ENCODE measurements at regions not wholly inside any gene's neighbourhood (a gene's known extent, or its start where the extent isn't known, plus 50 kb on each side); places are given as distances from the start of the nearest gene placed in this dataset.

DNA sequence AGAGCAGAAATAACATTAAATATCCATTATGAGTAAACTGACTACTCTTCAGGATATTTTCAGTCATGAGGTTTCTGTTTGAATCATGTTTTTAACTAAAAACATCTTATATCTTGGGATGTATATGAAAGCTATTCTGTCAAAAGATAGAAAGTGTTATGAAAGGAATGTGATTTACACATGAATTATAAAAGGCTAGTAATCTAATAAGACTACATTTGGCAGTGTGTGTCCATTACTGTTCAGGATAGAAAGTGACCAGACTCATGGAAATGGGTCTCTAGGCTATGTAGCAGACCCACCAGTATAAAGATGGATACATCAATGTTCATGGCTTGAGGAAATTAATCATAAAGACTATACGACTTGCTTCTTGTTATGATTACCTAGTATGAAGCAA is 1328.2 kb upstream of the NUDT12 start:
- TF ChIP-seq, protein P1, sequence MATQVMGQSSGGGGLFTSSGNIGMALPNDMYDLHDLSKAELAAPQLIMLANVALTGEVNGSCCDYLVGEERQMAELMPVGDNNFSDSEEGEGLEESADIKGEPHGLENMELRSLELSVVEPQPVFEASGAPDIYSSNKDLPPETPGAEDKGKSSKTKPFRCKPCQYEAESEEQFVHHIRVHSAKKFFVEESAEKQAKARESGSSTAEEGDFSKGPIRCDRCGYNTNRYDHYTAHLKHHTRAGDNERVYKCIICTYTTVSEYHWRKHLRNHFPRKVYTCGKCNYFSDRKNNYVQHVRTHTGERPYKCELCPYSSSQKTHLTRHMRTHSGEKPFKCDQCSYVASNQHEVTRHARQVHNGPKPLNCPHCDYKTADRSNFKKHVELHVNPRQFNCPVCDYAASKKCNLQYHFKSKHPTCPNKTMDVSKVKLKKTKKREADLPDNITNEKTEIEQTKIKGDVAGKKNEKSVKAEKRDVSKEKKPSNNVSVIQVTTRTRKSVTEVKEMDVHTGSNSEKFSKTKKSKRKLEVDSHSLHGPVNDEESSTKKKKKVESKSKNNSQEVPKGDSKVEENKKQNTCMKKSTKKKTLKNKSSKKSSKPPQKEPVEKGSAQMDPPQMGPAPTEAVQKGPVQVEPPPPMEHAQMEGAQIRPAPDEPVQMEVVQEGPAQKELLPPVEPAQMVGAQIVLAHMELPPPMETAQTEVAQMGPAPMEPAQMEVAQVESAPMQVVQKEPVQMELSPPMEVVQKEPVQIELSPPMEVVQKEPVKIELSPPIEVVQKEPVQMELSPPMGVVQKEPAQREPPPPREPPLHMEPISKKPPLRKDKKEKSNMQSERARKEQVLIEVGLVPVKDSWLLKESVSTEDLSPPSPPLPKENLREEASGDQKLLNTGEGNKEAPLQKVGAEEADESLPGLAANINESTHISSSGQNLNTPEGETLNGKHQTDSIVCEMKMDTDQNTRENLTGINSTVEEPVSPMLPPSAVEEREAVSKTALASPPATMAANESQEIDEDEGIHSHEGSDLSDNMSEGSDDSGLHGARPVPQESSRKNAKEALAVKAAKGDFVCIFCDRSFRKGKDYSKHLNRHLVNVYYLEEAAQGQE (IDR thresholded peaks at IDR 0.05; ENCODE audit: low read depth) = no peak
- no peak for TF ChIP-seq POLR2AphosphoS5 (IDR thresholded peaks at IDR 0.05; ENCODE audit: low read depth, low read length)
- no peak for TF ChIP-seq RAD21 (IDR thresholded peaks at IDR 0.05; ENCODE audit: low read depth)
- TF ChIP-seq, protein P2, sequence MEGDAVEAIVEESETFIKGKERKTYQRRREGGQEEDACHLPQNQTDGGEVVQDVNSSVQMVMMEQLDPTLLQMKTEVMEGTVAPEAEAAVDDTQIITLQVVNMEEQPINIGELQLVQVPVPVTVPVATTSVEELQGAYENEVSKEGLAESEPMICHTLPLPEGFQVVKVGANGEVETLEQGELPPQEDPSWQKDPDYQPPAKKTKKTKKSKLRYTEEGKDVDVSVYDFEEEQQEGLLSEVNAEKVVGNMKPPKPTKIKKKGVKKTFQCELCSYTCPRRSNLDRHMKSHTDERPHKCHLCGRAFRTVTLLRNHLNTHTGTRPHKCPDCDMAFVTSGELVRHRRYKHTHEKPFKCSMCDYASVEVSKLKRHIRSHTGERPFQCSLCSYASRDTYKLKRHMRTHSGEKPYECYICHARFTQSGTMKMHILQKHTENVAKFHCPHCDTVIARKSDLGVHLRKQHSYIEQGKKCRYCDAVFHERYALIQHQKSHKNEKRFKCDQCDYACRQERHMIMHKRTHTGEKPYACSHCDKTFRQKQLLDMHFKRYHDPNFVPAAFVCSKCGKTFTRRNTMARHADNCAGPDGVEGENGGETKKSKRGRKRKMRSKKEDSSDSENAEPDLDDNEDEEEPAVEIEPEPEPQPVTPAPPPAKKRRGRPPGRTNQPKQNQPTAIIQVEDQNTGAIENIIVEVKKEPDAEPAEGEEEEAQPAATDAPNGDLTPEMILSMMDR (IDR thresholded peaks at IDR 0.05 in 2 of 3, conservative IDR thresholded peaks at IDR 0.05 in 1 of 3; ENCODE audit: borderline replicate concordance in 1 of 3, insufficient read depth in 1 of 3, low read depth in 2 of 3, low read length in 2 of 3) = no peak
- TF ChIP-seq TCF7L2 (IDR thresholded peaks at IDR 0.05; ENCODE audit: borderline replicate concordance, extremely low read depth, insufficient read depth, insufficient read length) = no peak
- TF ChIP-seq SIN3A (IDR thresholded peaks at IDR 0.05; ENCODE audit: low read depth) = no peak
- TF ChIP-seq, protein P3, sequence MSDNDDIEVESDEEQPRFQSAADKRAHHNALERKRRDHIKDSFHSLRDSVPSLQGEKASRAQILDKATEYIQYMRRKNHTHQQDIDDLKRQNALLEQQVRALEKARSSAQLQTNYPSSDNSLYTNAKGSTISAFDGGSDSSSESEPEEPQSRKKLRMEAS (IDR thresholded peaks at IDR 0.05) = no peak
- TF ChIP-seq EGR1 (IDR thresholded peaks at IDR 0.05; ENCODE audit: low read depth) = no peak

All from HCT116 (cell line).